Ureter (tissue), 1 donor: ENCODE measurements at regions not wholly inside any gene's neighbourhood (a gene's known extent, or its start where the extent isn't known, plus 50 kb on each side); places are given as distances from the start of the nearest gene placed in this dataset.

Experiments used
- DNase-seq: peaks from one replicate; pipeline ENCODE4 v3.0.0-alpha.2; 2020; ENCODE audit warnings: low spot score
- donor health status: DM: yes; HTN: yes; CAD: no.

- DNase-seq = peak; percentile 39
Measured at GRCh38 chr6:170098428-170099170, 192.3 kb downstream of the DLL1 start.

- DNase-seq = peak; percentile 37
Measured at GRCh38 chr6:170097505-170098427, 193.1 kb downstream of the DLL1 start.

- peak; percentile 19 for DNase-seq
Measured at GRCh38 chr6:170096803-170097504, 193.9 kb downstream of the DLL1 start.

- DNase-seq = peak; percentile 25
Measured at GRCh38 chr6:170096191-170096802, 194.6 kb downstream of the DLL1 start.

GRCh38 chr6:170095273-170095981, 195.5 kb downstream of the DLL1 start:
- DNase-seq = no peak

- DNase-seq = no peak
Measured at GRCh38 chr6:170094686-170095272, 196.1 kb downstream of the DLL1 start.

GRCh38 chr6:170093658-170094596, 197.0 kb downstream of the DLL1 start:
- no peak for DNase-seq

GRCh38 chr6:170093276-170093657, 197.6 kb downstream of the DLL1 start:
- no peak for DNase-seq

GRCh38 chr6:170092826-170093225, 198.1 kb downstream of the DLL1 start:
- no peak for DNase-seq

- DNase-seq = peak; percentile 13
Measured at GRCh38 chr6:170091639-170092579, 199.0 kb downstream of the DLL1 start.

- peak; percentile 39 for DNase-seq
Measured at GRCh38 chr6:170091000-170091638, 199.8 kb downstream of the DLL1 start.

- no peak for DNase-seq
Measured at GRCh38 chr6:170090561-170090960, 200.3 kb downstream of the DLL1 start.

- no peak for DNase-seq
Measured at GRCh38 chr6:170089963-170090362, 200.9 kb downstream of the DLL1 start.

GRCh38 chr6:170088582-170088955, 202.3 kb downstream of the DLL1 start:
- no peak for DNase-seq

- DNase-seq = no peak
Measured at GRCh38 chr6:170087941-170088581, 202.8 kb downstream of the DLL1 start.

GRCh38 chr6:170087421-170087780, 203.5 kb downstream of the DLL1 start:
- DNase-seq = peak; percentile 69

GRCh38 chr6:170086639-170087420, 204.0 kb downstream of the DLL1 start:
- DNase-seq = peak; percentile 43
